SU-DHL-6 (cell line): ENCODE measurements at regions not wholly inside any gene's neighbourhood (a gene's known extent, or its start where the extent isn't known, plus 50 kb on each side); places are given as distances from the start of the nearest gene placed in this dataset.

Experiments
- H2AFZ ChIP-seq: fragments of 200-600 bp; sonication (generic); 2 replicates; pipeline ENCODE4 v1.6.1; 2014; ENCODE audit warnings: low read depth, mild to moderate bottlenecking, moderate library complexity, mixed read lengths, antibody characterized with exemption, low read length; ENCODE audit not compliant: severe bottlenecking
- H3F3A ChIP-seq: fragments of 200-600 bp; shearing (Covaris generic); 2 replicates; pipeline ENCODE4 v1.6.0; 2016; ENCODE audit warnings: antibody characterized with exemption, mild to moderate bottlenecking; ENCODE audit not compliant: insufficient read depth
- H3K27ac ChIP-seq: fragments of 200-600 bp; sonication (generic); 2 replicates; pipeline ENCODE4 v1.5.1; 2016; ENCODE audit warnings: low read depth, mild to moderate bottlenecking, low read length, moderate library complexity, mixed read lengths
- H3K27me3 ChIP-seq: fragments of 200-600 bp; sonication (generic), shearing (Covaris generic); 2 replicates; pipeline ENCODE4 v1.6.0; 2014; ENCODE audit warnings: mild to moderate bottlenecking, low read length
- H3K36me3 ChIP-seq: fragments of 200-600 bp; sonication (generic); 2 replicates; pipeline ENCODE4 v1.6.1; 2014; ENCODE audit warnings: mild to moderate bottlenecking, low read length, mixed read lengths
- H3K4me2 ChIP-seq: fragments of 300-600, 200-600 bp; shearing (Covaris generic), sonication (generic); 2 replicates; pipeline ENCODE4 v1.6.0; 2014; ENCODE audit warnings: low read length, low read depth, mild to moderate bottlenecking; ENCODE audit not compliant: poor library complexity, severe bottlenecking
- H3K4me3 ChIP-seq: fragments of 200-600 bp; sonication (generic); 2 replicates; pipeline ENCODE4 v1.5.1; 2014; ENCODE audit warnings: antibody characterized with exemption, low read length, mild to moderate bottlenecking, mixed read lengths; ENCODE audit not compliant: insufficient read depth, poor library complexity, severe bottlenecking
- H3K79me2 ChIP-seq: fragments of 200-600 bp; sonication (generic); 2 replicates; pipeline ENCODE4 v1.6.1; 2014; ENCODE audit warnings: mild to moderate bottlenecking, low read length, moderate library complexity; ENCODE audit not compliant: insufficient read depth
- H3K9ac ChIP-seq: fragments of 200-600 bp; sonication (generic); 2 replicates; pipeline ENCODE4 v1.7.0; 2014; ENCODE audit warnings: mild to moderate bottlenecking, low read length
- H3K9me2 ChIP-seq: fragments of 200-600 bp; sonication (generic); replicated peaks from 2 replicates; pipeline ENCODE4 v1.6.1; 2014; ENCODE audit warnings: low read length; ENCODE audit not compliant: insufficient read depth
- H3K9me3 ChIP-seq: fragments of 200-600 bp; sonication (generic); 2 replicates; pipeline ENCODE4 v1.6.1; 2014; ENCODE audit warnings: low read length, mixed read lengths; ENCODE audit not compliant: insufficient read depth
- H4K20me1 ChIP-seq: fragments of 200-600 bp; sonication (generic); 2 replicates; pipeline ENCODE4 v1.6.1; 2014; ENCODE audit warnings: low read depth, mild to moderate bottlenecking, antibody characterized with exemption, low read length, moderate library complexity, mixed read lengths
- EZH2phosphoT487 ChIP-seq: fragments of 200-600 bp; sonication (generic), shearing (Covaris generic); conservative IDR thresholded peaks from 2 replicates; pipeline ENCODE4 v1.6.1; 2018; ENCODE audit warnings: mild to moderate bottlenecking, antibody characterized with exemption, low read length, moderate library complexity, mixed read lengths
- TF ChIP-seq, protein P1 (sequence below): fragments of 200-600 bp; sonication (generic); IDR thresholded peaks from one replicate; pipeline ENCODE4 v1.5.1; 2017; ENCODE audit warnings: antibody characterized with exemption, mild to moderate bottlenecking, low read length, moderate library complexity; ENCODE audit not compliant: insufficient read depth, poor library complexity, severe bottlenecking

- H4K20me1 ChIP-seq: no peaks in the 10 kb centered on the region
- H3K9me2 ChIP-seq: no peaks in the 10 kb centered on the region
- H3K27ac ChIP-seq: no peak overlapping the region
- no peak overlapping the region for H2AFZ ChIP-seq
- TF ChIP-seq EZH2phosphoT487: no peak
- TF ChIP-seq, protein P1, sequence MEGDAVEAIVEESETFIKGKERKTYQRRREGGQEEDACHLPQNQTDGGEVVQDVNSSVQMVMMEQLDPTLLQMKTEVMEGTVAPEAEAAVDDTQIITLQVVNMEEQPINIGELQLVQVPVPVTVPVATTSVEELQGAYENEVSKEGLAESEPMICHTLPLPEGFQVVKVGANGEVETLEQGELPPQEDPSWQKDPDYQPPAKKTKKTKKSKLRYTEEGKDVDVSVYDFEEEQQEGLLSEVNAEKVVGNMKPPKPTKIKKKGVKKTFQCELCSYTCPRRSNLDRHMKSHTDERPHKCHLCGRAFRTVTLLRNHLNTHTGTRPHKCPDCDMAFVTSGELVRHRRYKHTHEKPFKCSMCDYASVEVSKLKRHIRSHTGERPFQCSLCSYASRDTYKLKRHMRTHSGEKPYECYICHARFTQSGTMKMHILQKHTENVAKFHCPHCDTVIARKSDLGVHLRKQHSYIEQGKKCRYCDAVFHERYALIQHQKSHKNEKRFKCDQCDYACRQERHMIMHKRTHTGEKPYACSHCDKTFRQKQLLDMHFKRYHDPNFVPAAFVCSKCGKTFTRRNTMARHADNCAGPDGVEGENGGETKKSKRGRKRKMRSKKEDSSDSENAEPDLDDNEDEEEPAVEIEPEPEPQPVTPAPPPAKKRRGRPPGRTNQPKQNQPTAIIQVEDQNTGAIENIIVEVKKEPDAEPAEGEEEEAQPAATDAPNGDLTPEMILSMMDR: no peak
- H3K27me3 ChIP-seq: no peaks in the 10 kb centered on the region
- H3K9me3 ChIP-seq: no peaks in the 10 kb centered on the region
- no peaks in the 10 kb centered on the region for H3K36me3 ChIP-seq
- no peak overlapping the region for H3K4me2 ChIP-seq
- H3K9ac ChIP-seq: no peak overlapping the region
- no peaks in the 10 kb centered on the region for H3K79me2 ChIP-seq
- no peaks in the 10 kb centered on the region for H3F3A ChIP-seq
- no peak overlapping the region for H3K4me3 ChIP-seq
Observed at GRCh38 chr4:14708574-14708973, 293.7 kb upstream of the CPEB2 start.

DNA sequence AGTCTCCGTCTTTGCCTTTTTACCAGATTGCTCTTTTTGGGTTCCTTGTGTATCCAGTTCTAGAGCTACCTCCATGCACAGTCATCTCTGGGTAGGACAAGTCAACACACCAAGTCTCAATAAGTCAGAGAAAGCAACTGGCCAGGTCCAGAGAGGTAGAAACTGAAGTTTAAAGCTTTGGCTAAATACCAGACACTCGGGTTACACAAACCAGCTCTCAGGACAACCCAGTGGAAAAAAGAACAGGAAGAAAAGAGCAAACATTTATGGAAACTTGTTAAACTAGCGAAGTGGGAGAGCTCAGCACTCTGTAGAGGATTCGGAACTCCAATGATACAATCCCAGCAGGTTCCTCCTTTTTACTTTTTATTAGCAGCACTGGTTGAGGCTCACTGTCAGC, 291.0 kb upstream of the CPEB2 start:
- no peaks in the 10 kb centered on the region for H3F3A ChIP-seq
- no peaks in the 10 kb centered on the region for H4K20me1 ChIP-seq
- no peaks in the 10 kb centered on the region for H3K79me2 ChIP-seq
- no peaks in the 10 kb centered on the region for H3K36me3 ChIP-seq
- no peak overlapping the region for H3K27ac ChIP-seq
- no peak overlapping the region for H2AFZ ChIP-seq
- no peaks in the 10 kb centered on the region for H3K9me3 ChIP-seq
- no peak overlapping the region for H3K4me3 ChIP-seq
- TF ChIP-seq, protein P1: no peak
- no peak for TF ChIP-seq EZH2phosphoT487
- no peaks in the 10 kb centered on the region for H3K9me2 ChIP-seq
- H3K27me3 ChIP-seq: no peaks in the 10 kb centered on the region
- no peak overlapping the region for H3K4me2 ChIP-seq
- H3K9ac ChIP-seq: no peak overlapping the region

DNA sequence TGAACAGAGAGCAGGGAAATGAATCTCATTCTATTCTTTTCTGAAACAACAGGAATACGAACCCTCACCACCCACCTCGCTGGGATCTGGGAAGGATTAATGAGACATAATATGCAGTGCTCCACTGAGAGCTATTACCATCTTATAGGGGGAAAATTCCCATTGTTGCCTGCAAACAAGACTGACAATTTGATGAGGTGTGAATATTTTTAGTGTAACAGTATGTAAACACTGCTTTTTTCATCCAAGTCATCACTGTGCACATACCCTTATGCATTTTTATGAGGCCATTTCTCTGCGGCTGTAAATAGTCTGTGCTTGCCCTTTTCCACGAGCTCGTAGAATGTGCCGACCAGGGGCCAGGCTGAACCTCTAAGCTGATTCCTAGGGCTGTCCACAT, 285.6 kb upstream of the CPEB2 start:
- no peaks in the 10 kb centered on the region for H3K9me3 ChIP-seq
- H3K36me3 ChIP-seq: no peaks in the 10 kb centered on the region
- no peaks in the 10 kb centered on the region for H3K27me3 ChIP-seq
- H3F3A ChIP-seq: no peaks in the 10 kb centered on the region
- no peaks in the 10 kb centered on the region for H4K20me1 ChIP-seq
- no peak overlapping the region for H3K4me2 ChIP-seq
- no peak overlapping the region for H3K4me3 ChIP-seq
- H3K9me2 ChIP-seq: no peaks in the 10 kb centered on the region; the same call in 1 of the 2 replicates
- no peak overlapping the region for H3K9ac ChIP-seq
- TF ChIP-seq, protein P1: no peak
- no peak overlapping the region for H3K27ac ChIP-seq
- H2AFZ ChIP-seq: no peak overlapping the region
- H3K79me2 ChIP-seq: no peaks in the 10 kb centered on the region

DNA sequence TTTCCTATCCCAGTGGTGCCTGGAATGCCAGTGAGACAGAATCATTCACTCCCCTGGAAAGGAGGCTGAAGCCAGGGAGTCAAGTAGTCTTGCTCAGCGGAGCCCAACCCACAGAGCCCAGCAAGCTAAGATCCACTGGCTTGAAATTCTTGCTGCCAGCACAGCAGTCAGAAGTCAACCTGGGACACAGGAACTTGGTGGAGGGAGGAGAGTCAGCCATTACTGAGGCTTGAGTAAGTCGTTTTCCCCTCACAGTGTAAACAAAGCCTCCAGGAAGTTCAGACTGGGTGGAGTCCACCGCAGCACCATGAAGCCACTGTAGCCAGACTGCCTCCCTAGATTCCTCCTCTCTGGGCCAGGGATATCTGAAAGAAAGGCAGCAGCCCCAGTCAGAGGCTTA, 283.2 kb upstream of the CPEB2 start:
- no peaks in the 10 kb centered on the region for H4K20me1 ChIP-seq
- no peak overlapping the region for H3K27ac ChIP-seq
- no peaks in the 10 kb centered on the region; the same call in 1 of the 2 replicates for H3K9me2 ChIP-seq
- no peaks in the 10 kb centered on the region for H3K36me3 ChIP-seq
- H3K9ac ChIP-seq: no peak overlapping the region
- no peak overlapping the region for H3K4me2 ChIP-seq
- H3K79me2 ChIP-seq: no peaks in the 10 kb centered on the region
- no peaks in the 10 kb centered on the region for H3F3A ChIP-seq
- TF ChIP-seq EZH2phosphoT487: no peak
- H3K9me3 ChIP-seq: no peaks in the 10 kb centered on the region
- no peaks in the 10 kb centered on the region for H3K27me3 ChIP-seq
- H2AFZ ChIP-seq: no peak overlapping the region
- no peak overlapping the region for H3K4me3 ChIP-seq
